ENCODE measurements at regions not wholly inside any gene's neighbourhood (a gene's known extent, or its start where the extent isn't known, plus 50 kb on each side); places are given as distances from the start of the nearest gene placed in this dataset.
"Not testable (repeated sequence)": the region's sequence is repeated elsewhere in the genome, so short reads cannot be mapped to it uniquely, and the experiment has no call there.

DNA sequence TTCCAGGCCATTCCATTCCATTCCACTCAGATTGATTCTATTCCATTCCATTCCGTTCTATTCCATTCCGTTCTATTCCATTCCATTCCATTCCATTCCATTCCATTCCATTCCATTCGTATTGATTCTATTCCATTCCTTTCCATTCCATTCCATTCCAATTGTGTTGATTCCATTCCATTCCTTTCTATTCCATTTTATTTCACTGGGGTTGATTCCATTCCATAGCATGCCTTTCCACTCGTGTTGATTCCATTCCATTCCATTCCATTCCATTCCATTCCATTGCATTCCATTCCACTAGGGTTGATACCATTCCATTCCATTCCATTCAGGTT, 1142.3 kb downstream of the RPIA start:
- no peak for DNase-seq (ENCODE audit: low spot score)

DNA sequence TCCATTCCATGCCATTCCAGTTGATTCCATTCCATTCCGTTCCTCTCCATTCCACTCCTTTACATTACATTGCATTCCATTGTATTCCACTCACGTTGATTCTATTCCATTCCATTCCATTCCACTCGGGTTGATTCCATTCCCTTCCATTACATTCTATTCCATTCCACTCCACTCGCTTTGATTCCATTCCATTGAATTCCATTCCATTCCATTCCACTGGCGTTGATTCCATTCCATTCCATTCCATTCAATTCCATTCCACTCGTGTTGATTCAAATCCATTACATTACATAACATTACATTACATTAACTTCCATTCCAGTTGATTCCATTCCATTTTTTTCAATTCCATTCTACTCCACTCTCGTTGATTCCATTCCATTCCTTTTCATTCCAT, 1142.8 kb downstream of the RPIA start:
- DNase-seq (ENCODE audit: low spot score): no peak

DNA sequence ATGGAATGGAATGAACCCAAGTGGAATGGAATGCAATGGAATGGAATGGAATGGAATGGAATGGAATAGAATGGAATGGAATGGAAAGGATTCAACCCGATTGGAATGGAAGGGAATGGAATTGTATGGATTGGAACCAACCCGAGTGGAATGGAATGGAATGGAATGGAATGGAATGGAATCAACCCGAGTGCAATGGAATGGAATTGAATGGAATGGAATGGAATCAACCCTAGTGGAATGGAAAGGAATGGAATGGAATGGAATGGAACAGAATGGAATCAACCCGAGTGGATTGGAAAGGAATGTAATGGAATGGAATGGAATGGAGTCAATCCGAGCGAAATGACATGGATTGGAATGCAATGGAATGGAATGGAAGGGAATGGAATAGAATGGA, 1144.9 kb downstream of the RPIA start:
- DNase-seq (ENCODE audit: low spot score): peak; percentile 32

DNA sequence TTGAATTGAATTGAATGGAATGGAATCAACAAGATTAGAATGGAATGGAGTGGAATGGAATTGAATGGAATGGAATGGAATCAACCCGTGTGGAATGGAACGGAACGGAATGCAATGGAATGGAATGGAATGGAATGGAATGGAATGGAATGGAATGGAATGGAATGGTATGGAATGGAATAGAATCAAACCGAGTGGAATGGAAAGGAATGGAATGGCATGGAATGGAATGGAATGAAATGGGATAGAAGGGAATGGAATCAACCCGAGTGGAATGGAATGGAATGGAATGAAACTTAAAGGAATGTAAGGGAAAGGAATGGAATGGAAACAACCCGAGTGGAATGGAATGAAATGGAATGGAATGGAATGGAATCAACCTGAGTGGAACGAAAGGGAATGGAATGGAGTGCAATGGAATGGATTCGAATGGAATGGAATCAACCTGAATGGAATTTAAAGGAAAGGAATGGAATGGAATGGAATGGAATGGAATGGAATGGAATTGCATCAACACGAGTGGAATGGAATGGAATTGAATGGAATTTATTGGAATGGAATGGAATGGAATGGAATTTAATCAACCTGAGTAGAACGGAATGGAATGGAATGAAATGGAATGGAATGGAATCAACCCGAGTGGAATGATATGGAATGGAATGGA, 1146.6 kb downstream of the RPIA start:
- no peak for DNase-seq (ENCODE audit: low spot score)

DNA sequence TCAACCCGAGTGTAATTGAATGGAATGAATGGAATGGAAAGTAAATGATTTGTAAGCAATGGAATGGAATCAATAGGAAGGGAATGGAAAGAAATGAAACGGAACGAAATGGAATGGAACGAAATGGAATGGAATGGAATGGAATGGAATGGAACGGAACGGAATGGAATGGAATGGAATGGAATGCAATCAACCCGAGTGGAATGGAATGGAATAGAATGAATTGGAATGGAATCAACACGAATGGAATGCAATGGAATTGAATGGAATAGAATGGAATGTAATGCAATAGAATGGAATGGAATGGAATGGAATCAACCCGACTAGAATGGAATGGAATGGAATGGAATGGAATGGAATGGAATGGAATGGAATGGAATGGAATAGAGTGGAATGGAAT, 1148.7 kb downstream of the RPIA start:
- DNase-seq (ENCODE audit: low spot score): not testable (repeated sequence)

DNA sequence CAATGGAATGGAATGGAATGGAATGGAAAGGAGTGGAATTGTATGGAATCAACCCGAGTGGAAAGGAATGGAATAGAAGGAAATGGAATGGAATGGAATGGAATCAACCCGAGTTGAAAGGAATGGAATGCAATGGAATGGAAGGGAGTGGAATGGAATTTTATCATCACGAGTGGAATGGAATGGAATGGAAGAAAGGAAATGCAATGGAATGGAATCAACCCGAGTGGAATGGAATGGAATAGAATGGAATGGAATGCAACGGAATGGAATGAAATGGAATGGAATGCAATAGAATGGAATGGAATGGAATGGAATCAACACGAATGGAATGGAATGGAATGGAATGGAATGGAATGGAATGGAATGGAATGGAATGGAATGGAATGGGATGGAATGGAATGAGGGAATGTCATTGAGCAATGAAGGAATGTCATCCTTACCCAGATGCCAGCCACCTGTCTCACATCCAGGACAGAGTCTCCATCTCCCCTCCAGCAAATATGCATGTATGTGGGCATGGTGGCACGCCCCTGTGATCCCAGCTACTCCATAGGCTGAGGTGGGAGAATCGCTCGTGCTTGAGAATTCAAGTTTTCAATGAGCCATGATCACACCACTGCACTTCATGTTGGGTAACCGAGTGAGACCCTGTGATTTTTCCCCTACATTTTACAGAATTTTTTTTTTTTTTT, 1149.5 kb downstream of the RPIA start:
- not testable (repeated sequence) for DNase-seq (ENCODE audit: low spot score)

DNA sequence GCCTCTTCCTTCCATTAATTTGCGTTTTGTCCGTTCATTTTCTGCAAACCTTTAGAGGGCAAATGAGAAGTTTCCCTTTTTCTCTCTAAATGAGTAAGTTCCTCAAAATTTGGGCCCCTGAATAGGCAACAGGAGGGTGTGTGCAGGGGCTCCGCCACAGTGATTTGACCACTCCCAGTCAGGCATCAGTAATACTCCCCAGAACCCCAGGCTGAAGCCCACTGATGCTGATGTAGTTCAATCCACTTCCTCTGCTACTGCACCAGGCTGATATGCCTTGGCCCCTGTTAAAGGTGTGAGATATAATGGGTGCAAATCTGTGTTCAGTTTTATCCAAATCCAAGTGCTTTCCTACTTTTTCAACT, 1150.0 kb downstream of the RPIA start:
- DNase-seq (ENCODE audit: low spot score): no peak

DNA sequence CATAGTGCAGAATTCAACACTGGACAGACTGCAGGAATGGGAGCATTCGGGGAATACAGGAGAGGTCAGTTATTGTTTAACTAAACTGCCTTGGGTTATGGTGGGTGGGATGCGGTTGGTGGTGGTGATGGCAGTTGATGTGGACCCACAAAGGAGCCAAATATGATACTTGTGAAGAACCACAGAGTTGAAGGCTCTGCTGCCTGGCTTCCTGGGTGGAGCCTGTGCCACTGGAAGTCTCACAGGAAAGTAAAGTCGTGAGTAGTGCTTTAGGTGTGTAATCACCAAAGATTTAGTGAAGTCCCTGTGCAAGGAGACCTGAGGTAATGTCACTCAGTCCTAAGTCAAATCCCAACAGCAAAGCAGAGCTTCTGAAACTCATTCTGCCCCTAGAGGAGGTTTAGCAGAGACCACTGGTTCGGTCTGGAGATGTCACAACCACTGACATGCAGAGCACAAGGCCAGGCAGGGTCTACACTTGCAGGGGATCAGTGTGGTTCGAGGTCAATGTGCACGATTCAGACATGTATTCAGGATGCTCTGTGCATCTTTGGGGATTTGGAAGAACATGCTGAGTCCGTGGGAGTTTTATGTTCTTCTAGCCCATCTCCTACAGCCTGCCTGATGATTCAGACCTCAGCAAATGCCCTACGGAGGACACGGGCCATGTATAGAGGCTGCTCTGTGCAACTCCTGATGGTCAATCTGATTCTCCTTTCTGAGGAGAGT, 1150.9 kb downstream of the RPIA start:
- DNase-seq (ENCODE audit: low spot score): no peak

DNA sequence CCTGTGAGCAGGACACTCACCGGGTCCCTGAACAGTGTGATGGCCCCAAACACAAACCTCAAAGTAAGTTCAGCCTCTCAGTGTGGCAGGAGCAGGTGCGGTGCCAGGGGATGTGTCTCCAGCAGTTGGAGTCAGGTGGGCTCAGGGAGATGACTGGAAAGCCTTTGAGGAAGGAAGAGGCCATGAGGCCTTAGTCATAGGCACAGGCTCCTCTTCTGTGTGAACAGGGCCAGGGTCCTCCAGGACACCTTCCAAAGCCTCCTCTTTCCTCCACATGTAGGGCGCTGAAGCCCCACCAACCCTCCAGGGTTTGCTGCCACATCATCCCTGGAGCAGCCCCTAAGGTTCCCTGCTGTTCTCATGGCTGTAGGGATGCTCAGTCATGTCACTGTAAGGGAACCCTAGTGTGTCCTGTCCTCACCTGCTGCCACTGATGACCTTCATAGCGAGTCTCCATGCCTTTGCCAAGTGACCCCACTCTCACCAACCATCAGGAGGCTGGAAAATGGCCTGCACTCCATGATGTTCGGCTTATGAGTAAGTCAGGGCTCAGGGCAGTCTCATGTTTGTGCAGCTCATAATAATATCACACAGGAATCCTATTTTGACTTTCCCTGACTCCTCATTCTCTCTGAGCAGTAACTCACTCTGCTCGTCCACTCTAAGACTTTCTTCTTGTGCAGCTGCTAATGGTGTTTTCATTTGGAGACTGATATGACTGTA, 1152.9 kb downstream of the RPIA start:
- DNase-seq (ENCODE audit: low spot score): no peak

DNA sequence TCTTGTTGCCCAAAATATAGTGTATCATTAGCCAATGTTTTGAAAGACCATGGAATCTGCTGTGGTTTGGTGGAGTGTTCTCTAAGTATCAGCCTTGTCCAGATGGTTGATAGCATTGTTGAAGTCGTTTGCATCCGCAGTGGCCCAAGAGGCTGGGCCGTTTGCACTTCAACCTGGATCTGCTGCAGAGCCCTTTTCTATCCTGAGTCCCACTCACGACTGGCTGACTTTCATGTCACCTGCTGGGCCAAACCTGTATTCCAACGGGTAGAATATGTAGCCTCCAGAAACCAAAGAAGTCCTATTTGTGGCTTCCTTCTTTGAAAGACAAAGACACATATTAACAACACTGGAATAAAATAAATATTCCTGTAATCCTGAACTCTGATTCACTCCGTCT, 1154.1 kb downstream of the RPIA start:
- DNase-seq (ENCODE audit: low spot score): no peak

DNA sequence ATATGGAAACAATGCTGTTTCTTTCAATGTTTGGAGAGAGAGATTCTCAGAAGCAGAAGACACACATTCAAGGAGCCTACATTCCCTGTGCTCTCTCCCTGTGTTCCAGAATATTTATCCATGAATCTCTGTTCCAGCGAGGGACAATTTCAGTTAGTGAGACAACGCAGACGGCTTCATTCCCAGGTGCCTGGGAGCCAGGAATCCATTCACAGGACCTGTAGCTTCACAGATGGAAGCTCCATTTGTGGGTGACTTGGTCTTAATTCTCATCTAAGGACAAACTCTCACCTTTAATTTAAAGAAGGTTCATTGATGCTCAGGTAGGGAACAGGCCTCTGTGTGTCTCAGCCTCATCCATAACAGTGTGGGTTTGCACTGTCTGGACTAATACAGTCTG, 1156.6 kb downstream of the RPIA start:
- no peak for DNase-seq (ENCODE audit: low spot score)

DNA sequence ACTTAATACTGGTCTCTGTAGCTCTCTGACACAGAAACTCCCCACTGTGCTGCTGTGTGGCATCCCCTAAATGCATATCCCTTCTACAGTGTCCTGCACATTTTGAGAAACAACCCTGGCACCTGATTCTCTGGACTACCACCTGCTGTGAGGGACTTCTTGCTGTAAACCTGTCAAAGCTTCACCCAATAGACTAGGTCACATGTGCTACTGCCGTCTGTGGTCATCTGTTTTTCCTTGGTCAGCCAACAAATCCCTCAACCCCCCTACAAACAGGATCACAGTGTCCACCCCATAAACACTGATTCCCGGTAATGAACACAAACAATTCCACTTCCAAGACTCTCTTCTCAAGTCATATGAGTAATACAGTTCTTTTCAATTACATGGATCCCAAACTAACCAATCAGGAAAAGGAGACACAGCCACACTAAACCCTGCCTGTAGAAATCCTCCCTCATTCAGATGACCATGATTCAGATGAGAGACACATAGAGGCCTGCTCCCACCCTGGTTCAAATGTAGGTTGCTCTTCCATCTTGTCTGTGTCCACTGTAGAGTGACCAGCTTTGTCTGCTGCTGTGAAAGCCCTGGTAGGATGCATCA, 1157.4 kb downstream of the RPIA start:
- no peak for DNase-seq (ENCODE audit: low spot score)

DNA sequence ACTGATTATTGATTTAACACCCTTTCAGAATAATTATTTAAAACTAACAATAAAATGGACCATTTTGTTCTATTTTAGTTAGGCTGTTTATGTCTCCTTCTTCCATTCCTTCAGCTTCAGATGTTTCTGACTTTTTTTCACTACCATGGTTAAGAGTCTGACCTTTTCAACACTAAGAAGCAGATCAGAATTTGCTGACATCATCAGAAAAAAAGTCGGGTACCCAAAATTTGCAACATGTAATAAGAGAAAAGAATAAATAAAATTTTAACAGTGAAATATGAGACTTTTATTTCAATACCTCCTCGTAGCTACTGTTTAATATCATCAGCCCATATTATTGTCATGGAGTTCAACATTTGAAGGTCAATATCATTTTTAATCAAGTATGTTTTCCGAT, 1158.3 kb downstream of the RPIA start:
- no peak for DNase-seq (ENCODE audit: low spot score)

DNA sequence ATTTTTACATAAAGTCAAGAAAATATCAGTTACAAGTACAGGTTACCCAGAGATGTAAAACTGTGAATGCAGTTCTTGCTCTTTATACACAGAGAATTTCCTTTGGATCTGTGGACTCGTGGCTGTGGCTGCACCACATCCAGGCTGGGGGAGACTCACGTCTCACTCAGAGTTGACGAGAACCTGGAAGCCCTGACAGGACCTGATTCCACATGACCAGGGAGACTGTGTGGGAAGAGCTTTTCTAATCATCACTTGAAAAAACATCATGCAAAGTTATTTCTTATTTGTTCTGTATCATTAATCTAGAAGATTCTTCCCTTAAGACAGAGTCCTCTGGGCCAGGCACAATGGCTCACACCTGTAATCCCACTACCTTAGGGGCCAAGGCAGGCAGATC, 1159.0 kb downstream of the RPIA start:
- no peak for DNase-seq (ENCODE audit: low spot score)

DNA sequence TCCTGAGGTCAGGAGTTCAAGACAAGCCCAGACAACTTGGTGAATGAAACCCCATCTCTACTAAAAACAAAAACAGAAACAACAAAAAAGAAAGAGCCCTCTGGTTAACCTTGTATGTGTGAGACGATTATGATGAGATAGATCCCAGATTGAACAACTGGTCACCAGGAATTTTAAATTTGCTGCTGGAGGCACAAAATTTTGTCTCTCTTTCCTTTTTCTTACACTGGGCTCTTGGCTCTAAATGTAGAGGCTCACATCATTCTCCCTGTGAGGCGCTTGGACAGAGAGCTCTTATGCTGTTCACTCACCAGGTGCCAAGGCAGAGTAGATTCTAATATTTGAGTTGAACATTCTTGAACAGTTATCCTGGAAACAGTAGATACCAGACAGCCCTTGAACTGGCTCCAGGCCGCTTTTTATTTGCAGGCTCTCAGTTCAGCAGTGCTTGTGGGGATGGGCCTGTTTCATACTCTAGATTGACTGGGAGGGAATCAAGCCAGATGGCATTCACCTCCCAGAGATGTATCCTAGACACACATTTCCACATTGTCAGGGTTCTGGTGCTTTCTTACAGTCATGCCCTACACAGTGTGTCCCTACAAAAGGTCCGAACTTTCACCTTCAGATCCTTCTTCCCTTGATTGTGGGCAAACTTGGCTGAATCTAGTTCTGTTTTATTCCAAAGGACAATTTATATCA, 1159.6 kb downstream of the RPIA start:
- no peak for DNase-seq (ENCODE audit: low spot score)

DNA sequence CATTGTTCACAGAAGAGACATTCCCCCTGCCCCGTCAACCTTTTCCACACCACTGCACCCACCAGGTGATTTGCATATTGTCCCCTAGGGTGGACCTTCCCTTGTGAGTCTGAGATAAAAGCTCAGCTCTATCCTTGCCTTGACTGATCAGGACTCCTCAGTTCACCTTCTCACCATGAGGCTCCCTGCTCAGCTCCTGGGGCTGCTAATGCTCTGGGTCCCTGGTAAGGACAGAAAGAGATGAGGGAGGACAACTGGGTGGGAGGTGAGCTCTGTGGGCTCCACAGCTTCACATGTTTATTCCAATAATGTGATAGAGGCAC, 1160.1 kb downstream of the RPIA start:
- DNase-seq (ENCODE audit: low spot score): no peak

DNA sequence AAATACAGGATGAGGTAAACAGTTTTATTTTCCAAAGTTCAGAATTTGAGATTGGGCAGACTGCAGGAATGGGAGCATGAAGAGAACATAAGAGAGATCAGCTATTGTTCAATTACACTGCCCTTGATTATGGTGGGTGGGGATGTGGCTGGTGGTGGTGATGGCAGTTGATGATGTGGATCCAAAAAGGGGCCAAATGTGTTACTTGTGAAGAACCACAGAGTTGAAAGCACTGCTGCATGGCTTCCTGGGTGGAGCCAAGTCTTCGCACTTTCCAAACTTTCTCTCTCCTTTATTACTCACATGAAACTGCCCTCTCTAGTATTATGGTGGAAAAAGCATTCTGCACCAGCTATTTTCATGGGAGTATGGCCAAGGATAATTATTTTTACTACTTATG, 1162.0 kb downstream of the RPIA start:
- DNase-seq (ENCODE audit: low spot score): not testable (repeated sequence)

DNA sequence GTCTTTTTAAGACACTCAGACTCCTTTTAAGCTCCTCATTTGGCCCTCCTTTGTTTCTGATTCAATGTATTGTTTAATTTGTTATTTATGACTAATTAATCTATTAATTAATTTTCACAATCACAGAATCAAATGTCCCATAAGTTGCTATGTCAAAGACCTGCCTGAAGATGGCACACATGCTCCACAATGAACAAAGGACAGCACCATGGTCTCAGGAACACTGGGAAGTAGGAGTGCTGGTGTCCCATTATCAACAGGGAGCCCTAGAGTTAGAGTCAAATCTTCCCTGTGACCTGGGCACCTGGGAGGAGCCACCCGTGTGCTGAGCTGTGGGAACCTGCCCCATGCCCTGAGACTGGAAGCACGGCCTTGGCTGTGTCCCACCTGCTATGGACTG, 1164.3 kb downstream of the RPIA start:
- not testable (repeated sequence) for DNase-seq (ENCODE audit: low spot score)

DNA sequence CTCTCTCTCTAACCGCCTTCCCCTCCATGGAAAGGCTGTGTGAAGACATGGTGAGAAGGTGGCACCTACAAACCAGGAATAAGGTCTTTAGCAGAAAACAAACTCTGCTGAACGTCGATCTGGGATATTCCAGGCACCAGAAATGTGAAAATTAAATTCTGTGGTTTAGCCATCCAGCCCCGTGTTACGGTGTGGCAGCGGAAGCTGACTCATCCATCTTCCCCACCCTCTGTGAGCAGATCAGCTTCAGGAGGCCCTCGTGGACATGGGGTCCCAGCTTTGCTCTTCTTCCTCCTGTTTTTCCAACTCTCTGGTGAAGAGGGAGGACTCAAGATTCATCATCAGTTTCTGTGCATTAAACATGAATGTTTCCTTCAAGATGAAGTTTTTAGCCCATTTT, 1164.8 kb downstream of the RPIA start:
- not testable (repeated sequence) for DNase-seq (ENCODE audit: low spot score)

DNA sequence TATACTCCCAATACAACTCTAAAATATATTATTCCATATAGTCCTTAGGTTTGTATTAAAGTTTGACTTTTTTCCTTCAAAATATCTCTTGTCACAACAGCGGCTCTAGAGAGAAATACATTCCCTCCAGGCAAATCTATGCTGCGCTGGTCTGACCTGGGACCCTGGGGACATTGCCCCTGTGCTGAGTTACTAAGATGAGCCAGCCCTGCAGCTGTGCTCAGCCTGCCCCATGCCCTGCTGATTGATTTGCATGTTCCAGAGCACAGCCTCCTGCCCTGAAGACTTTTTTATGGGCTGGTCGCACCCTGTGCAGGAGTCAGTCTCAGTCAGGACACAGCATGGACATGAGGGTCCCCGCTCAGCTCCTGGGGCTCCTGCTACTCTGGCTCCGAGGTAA, 1170.7 kb downstream of the RPIA start:
- DNase-seq (ENCODE audit: low spot score): not testable (repeated sequence)

DNA sequence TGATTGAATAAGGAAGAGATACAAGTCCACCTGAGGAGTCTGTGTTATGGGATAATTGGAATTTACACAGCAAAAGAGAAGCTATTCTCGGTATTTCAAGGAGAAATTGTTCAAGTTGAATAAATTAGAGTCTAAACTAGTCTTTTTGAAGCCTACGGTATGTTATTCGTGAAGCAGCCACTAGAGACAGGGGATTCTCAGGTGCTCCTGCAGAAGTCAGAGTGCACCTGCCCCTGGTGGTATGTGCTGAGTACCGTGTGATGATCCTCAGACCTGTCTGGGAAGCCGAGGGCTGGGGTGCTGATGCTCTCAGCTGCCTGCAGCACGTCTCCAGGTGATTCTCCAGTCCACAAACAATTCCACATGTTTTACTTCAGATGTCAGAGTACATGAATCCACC, 1171.7 kb downstream of the RPIA start:
- not testable (repeated sequence) for DNase-seq (ENCODE audit: low spot score)

Data from SW480 (cell line).